IMR-90 (cell line): ENCODE measurements at regions not wholly inside any gene's neighbourhood (a gene's known extent, or its start where the extent isn't known, plus 50 kb on each side); places are given as distances from the start of the nearest gene placed in this dataset.

Experiments used
- ATAC-seq: fragments of 200-7000 bp; cut with Tn5 transposase; 2 replicates; pipeline ENCODE4 v1.9.1; 2020; ENCODE audit warnings: low read depth, mild to moderate bottlenecking, moderate library complexity
- BruUV-seq: library from RNA; stranded (reverse); fragments of 400-500 nt; replicated peaks from 2 replicates; lab custom pipeline; 2021; lab: Mats Ljungman, UMichigan
- CTCF ChIA-PET: fragments of 300-600 bp; formaldehyde crosslinking; extraction: SDS; loops from one replicate; lab custom pipeline; 2021; ENCODE audit warnings: antibody characterized with exemption; lab: Yijun Ruan, JAX
- POLR2A ChIA-PET: fragments of 300-600 bp; sonication (Branson Sonifier 250); formaldehyde crosslinking; loops from one replicate; lab custom pipeline; 2022; ENCODE audit warnings: antibody characterized with exemption; ENCODE audit not compliant: unreplicated experiment; lab: Charles Lee
- DNase-seq: peaks from one replicate; pipeline ENCODE4 v3.0.0; 2013
- H2AFZ ChIP-seq: replicated peaks from 2 replicates; pipeline ENCODE3; 2013; ENCODE audit warnings: low read length, mild to moderate bottlenecking; ENCODE audit not compliant: poor library complexity
- H2AK5ac ChIP-seq: 2 replicates; pipeline ENCODE4 v1.6.1; 2013; ENCODE audit warnings: low read depth, low read length, inconsistent platforms
- H2AK9ac ChIP-seq: replicated peaks from 2 replicates; pipeline ENCODE3; 2013; ENCODE audit warnings: mild to moderate bottlenecking, low read depth, low read length, moderate library complexity; ENCODE audit not compliant: poor library complexity
- H2BK120ac ChIP-seq: 2 replicates; pipeline ENCODE4 v1.6.1; 2013; ENCODE audit warnings: low read depth, low read length, inconsistent platforms
- H2BK15ac ChIP-seq: 3 replicates; pipeline ENCODE4 v1.6.1; 2013; ENCODE audit warnings: low read depth, low read length, inconsistent platforms
- H2BK20ac ChIP-seq: 2 replicates; pipeline ENCODE4 v1.6.1; 2013; ENCODE audit warnings: low read depth, mild to moderate bottlenecking, inconsistent platforms, low read length, moderate library complexity
- H2BK5ac ChIP-seq: 2 replicates; pipeline ENCODE4 v1.6.1; 2013; ENCODE audit warnings: mild to moderate bottlenecking, low read depth, low read length, inconsistent platforms; ENCODE audit not compliant: poor library complexity, severe bottlenecking
- H3K14ac ChIP-seq: replicated peaks from 2 replicates; pipeline ENCODE4 v1.6.1; 2013; ENCODE audit warnings: low read depth, low read length, inconsistent platforms
- H3K18ac ChIP-seq: 2 replicates; pipeline ENCODE4 v1.6.1; 2013; ENCODE audit warnings: low read depth, low read length, control low read depth
- H3K23ac ChIP-seq: 2 replicates; pipeline ENCODE4 v1.6.1; 2013; ENCODE audit warnings: low read depth, low read length, inconsistent platforms
- H3K27ac ChIP-seq: 2 replicates; pipeline ENCODE4 v1.5.1; 2013; ENCODE audit warnings: mild to moderate bottlenecking, control low read depth, low read length; ENCODE audit not compliant: insufficient read depth
- H3K27me3 ChIP-seq: 2 replicates; pipeline ENCODE4 v1.6.1; 2013; ENCODE audit warnings: low read length; ENCODE audit not compliant: control insufficient read depth, insufficient read depth
- H3K36me3 ChIP-seq: 2 replicates; pipeline ENCODE4 v1.6.1; 2013; ENCODE audit warnings: low read length, mixed read lengths; ENCODE audit not compliant: control insufficient read depth, insufficient read depth
- H3K4ac ChIP-seq: 2 replicates; pipeline ENCODE4 v1.6.1; 2013; ENCODE audit warnings: low read depth, low read length, inconsistent platforms
- H3K4me1 ChIP-seq: 2 replicates; pipeline ENCODE4 v1.6.1; 2013; ENCODE audit warnings: low read length, mixed read lengths; ENCODE audit not compliant: control insufficient read depth, insufficient read depth
- H3K4me2 ChIP-seq: 2 replicates; pipeline ENCODE4 v1.6.1; 2013; ENCODE audit warnings: low read depth, mild to moderate bottlenecking, control low read depth, low read length, moderate library complexity
- H3K4me3 ChIP-seq: 2 replicates; pipeline ENCODE4 v1.5.1; 2013; ENCODE audit warnings: low read depth, mild to moderate bottlenecking, control low read depth, low read length, moderate library complexity; ENCODE audit not compliant: insufficient read depth
- H3K56ac ChIP-seq: 2 replicates; pipeline ENCODE4 v1.6.1; 2013; ENCODE audit warnings: low read length, inconsistent platforms; ENCODE audit not compliant: insufficient read depth; ENCODE audit errors: extremely low read depth
- H3K79me1 ChIP-seq, 2 experiments: 2 replicates each; pipeline ENCODE4 v1.6.1; 2013; ENCODE audit warnings: low read length in 2 of 2, inconsistent platforms in 1 of 2, low read depth in 1 of 2
- H3K9ac ChIP-seq: 2 replicates; pipeline ENCODE4 v1.6.1; 2013; ENCODE audit warnings: low read depth, low read length, control low read depth
- H3K9me1 ChIP-seq: 2 replicates; pipeline ENCODE4 v1.6.1; 2013; ENCODE audit warnings: low read length, inconsistent platforms; ENCODE audit not compliant: insufficient read depth
- H3K9me3 ChIP-seq: 2 replicates; pipeline ENCODE4 v1.6.1; 2013; ENCODE audit warnings: low read length; ENCODE audit not compliant: control insufficient read depth, insufficient read depth
- H4K20me1 ChIP-seq: 2 replicates; pipeline ENCODE4 v1.6.1; 2013; ENCODE audit warnings: low read length, inconsistent platforms; ENCODE audit not compliant: insufficient read depth
- H4K5ac ChIP-seq: 2 replicates; pipeline ENCODE4 v1.6.1; 2013; ENCODE audit warnings: mild to moderate bottlenecking, low read depth, low read length, control low read depth
- H4K8ac ChIP-seq, 2 experiments: 2 replicates each; pipeline ENCODE4 v1.6.1; 2013; ENCODE audit warnings: low read depth in 2 of 2, low read length in 2 of 2, control low read depth in 1 of 2, inconsistent platforms in 1 of 2
- H4K91ac ChIP-seq: 2 replicates; pipeline ENCODE4 v1.6.1; 2013; ENCODE audit warnings: low read depth, low read length, inconsistent platforms; ENCODE audit not compliant: insufficient read depth
- BHLHE40 ChIP-seq: fragments of 150-350 bp; IDR thresholded peaks from 2 replicates; pipeline ENCODE4 v1.6.1; 2016; ENCODE audit warnings: mild to moderate bottlenecking, low read depth, low read length
- CEBPB ChIP-seq: IDR thresholded peaks from 2 replicates; pipeline ENCODE4 v1.6.1; 2012; ENCODE audit warnings: low read depth, low read length, improper control_type of control experiment
- CHD1 ChIP-seq: IDR thresholded peaks from 2 replicates; pipeline ENCODE4 v1.6.1; 2012; ENCODE audit warnings: low read depth, low read length, improper control_type of control experiment
- FOS ChIP-seq: fragments of 150-350 bp; IDR thresholded peaks from 2 replicates; pipeline ENCODE4 v1.6.1; 2016; ENCODE audit warnings: low read depth, low read length
- MAFK ChIP-seq: IDR thresholded peaks from 2 replicates; pipeline ENCODE4 v1.6.1; 2012; ENCODE audit warnings: low read depth, low read length, improper control_type of control experiment
- MAZ ChIP-seq: IDR thresholded peaks from 2 replicates; pipeline ENCODE4 v1.6.1; 2012; ENCODE audit warnings: low read depth, mild to moderate bottlenecking, low read length, improper control_type of control experiment, moderate library complexity, borderline replicate concordance
- MXI1 ChIP-seq: IDR thresholded peaks from 2 replicates; pipeline ENCODE4 v1.6.1; 2012; ENCODE audit warnings: low read depth, mild to moderate bottlenecking, low read length, moderate library complexity, borderline replicate concordance
- NFE2L2 ChIP-seq: fragments of 150-350 bp; IDR thresholded peaks from 2 replicates; pipeline ENCODE4 v1.6.1; 2016; ENCODE audit warnings: low read depth, mild to moderate bottlenecking, low read length
- POLR2A ChIP-seq: IDR thresholded peaks from 2 replicates; pipeline ENCODE4 v1.6.1; 2012; ENCODE audit warnings: mild to moderate bottlenecking, low read depth, low read length
- RAD21 ChIP-seq: IDR thresholded peaks from 2 replicates; pipeline ENCODE4 v1.6.1; 2012; ENCODE audit warnings: low read length, improper control_type of control experiment
- RCOR1 ChIP-seq: IDR thresholded peaks from 2 replicates; pipeline ENCODE4 v1.6.1; 2012; ENCODE audit warnings: mild to moderate bottlenecking, low read length, improper control_type of control experiment; ENCODE audit not compliant: insufficient replicate concordance
- RFX5 ChIP-seq: IDR thresholded peaks from 2 replicates; pipeline ENCODE4 v1.8.0; 2012; ENCODE audit warnings: low read depth, mild to moderate bottlenecking, low read length, moderate library complexity
- SMC3 ChIP-seq: fragments of 150-350 bp; IDR thresholded peaks from 2 replicates; pipeline ENCODE4 v1.6.1; 2016; ENCODE audit warnings: low read depth, mild to moderate bottlenecking, antibody characterized with exemption, low read length, moderate library complexity
- WGBS, 2 experiments: methylation state at CpG; one replicate each; pipeline versions ENCODE4 v1.1.5 to v1.1.7; 2013; ENCODE audit warnings: missing lambda C conversion rate in 2 of 2; ENCODE audit not compliant: insufficient read length in 1 of 2; ENCODE audit errors: extremely low coverage in 2 of 2; 5-methylcytosine and 5-hydroxymethylcytosine counted together
- dilution Hi-C: fragments of 300-500 bp; cut with HindIII; formaldehyde crosslinking; loops from one replicate; pipeline ENCODE4 v1.14.3; 2018; ENCODE audit warnings: low sequenced_read_pairs; ENCODE audit not compliant: unreplicated experiment
- in situ Hi-C: fragments of 300-500 bp; cut with MboI; formaldehyde crosslinking; loops from 3 replicates; pipeline ENCODE4 v1.14.3; 2019; ENCODE audit warnings: low sequenced_read_pairs, inconsistent platforms, mixed read lengths
- intact Hi-C: fragments of 100-400 bp; cut with micrococcal nuclease; formaldehyde crosslinking; loops from 2 replicates; pipeline ENCODE4 v1.10.0; 2022
- TF ChIP-seq, protein P1 (sequence below): fragments of 150-350 bp; IDR thresholded peaks from 2 replicates; pipeline ENCODE4 v1.6.1; 2017; ENCODE audit warnings: mild to moderate bottlenecking, antibody characterized with exemption, low read length, low read depth
- TF ChIP-seq, protein P2 (sequence below): conservative IDR thresholded peaks from 2 replicates; pipeline ENCODE4 v1.5.1; 2012; ENCODE audit warnings: mild to moderate bottlenecking, low read depth, low read length, improper control_type of control experiment

DNA sequence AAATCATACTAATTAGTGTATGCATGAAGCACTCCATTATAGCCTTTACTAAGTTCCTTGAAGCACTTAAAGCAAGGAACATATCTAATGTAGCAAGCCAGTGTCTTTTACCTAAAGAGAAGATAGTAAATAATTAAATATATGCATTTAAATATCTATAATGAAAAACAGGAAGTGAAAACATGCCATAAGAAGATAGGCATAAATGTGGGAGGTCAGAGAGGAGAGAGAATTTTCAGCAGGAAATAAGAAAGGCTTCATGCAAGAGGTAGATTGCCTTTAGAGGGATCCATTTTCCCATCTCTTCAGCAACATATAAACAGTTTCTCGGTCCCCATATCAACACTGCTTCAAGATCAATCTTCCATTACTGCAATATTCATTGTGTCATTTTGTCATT, 599.8 kb downstream of the FRK start:
- Histone ChIP-seq H3K9me3 (peaks cover 3% of the 10 kb centered on the region; the same call in 1 of the 2 replicates), H4K91ac (no peak overlapping the region), H2BK5ac (no peak overlapping the region), H4K8ac (no peak overlapping the region), H2BK20ac (no peak overlapping the region), H3K4me1 (no peaks in the 10 kb centered on the region), H4K5ac (no peak overlapping the region), H2BK15ac (no peak overlapping the region), H2AK9ac (no peak overlapping the region), H3K9ac (no peak overlapping the region), H3K27ac (no peak overlapping the region), H2BK120ac (no peak overlapping the region), H3K36me3 (no peaks in the 10 kb centered on the region), H2AFZ (no peak overlapping the region), H3K18ac (no peak overlapping the region), H3K4ac (no peak overlapping the region), H3K79me1 (no peaks in the 10 kb centered on the region), H3K56ac (no peak overlapping the region), H2AK5ac (no peak overlapping the region), H3K14ac (no peak overlapping the region), H3K9me1 (no peaks in the 10 kb centered on the region), H3K4me3 (no peak overlapping the region), H4K20me1 (no peaks in the 10 kb centered on the region), H3K4me2 (no peak overlapping the region), H3K23ac (no peak overlapping the region), H3K27me3 (no peaks in the 10 kb centered on the region)
- TF ChIP-seq BHLHE40 (no peak), MAFK (no peak), MAZ (no peak), FOS (no peak), NFE2L2 (no peak), POLR2A (no peak), RAD21 (no peak), RFX5 (no peak), SMC3 (no peak), CHD1 (no peak), CEBPB (no peak), MXI1 (no peak), RCOR1 (no peak)
- TF ChIP-seq, protein P1, sequence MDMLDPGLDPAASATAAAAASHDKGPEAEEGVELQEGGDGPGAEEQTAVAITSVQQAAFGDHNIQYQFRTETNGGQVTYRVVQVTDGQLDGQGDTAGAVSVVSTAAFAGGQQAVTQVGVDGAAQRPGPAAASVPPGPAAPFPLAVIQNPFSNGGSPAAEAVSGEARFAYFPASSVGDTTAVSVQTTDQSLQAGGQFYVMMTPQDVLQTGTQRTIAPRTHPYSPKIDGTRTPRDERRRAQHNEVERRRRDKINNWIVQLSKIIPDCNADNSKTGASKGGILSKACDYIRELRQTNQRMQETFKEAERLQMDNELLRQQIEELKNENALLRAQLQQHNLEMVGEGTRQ = no peak
- TF ChIP-seq, protein P2, sequence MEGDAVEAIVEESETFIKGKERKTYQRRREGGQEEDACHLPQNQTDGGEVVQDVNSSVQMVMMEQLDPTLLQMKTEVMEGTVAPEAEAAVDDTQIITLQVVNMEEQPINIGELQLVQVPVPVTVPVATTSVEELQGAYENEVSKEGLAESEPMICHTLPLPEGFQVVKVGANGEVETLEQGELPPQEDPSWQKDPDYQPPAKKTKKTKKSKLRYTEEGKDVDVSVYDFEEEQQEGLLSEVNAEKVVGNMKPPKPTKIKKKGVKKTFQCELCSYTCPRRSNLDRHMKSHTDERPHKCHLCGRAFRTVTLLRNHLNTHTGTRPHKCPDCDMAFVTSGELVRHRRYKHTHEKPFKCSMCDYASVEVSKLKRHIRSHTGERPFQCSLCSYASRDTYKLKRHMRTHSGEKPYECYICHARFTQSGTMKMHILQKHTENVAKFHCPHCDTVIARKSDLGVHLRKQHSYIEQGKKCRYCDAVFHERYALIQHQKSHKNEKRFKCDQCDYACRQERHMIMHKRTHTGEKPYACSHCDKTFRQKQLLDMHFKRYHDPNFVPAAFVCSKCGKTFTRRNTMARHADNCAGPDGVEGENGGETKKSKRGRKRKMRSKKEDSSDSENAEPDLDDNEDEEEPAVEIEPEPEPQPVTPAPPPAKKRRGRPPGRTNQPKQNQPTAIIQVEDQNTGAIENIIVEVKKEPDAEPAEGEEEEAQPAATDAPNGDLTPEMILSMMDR = no peak
- dilution Hi-C loops = no loop called here
- ChIA-PET POLR2A (no interaction called here), CTCF (no interaction called here)
- intact Hi-C loops = no loop called here
- WGBS, 2 experiments = no CpG with 5 or more reads among the region's 1 CpG
- DNase-seq = no peak
- ATAC-seq = no peak
- BruUV-seq = no TSS peak
- in situ Hi-C loops = no loop called here
